GM10266 (cell line): ENCODE measurements at regions not wholly inside any gene's neighbourhood (a gene's known extent, or its start where the extent isn't known, plus 50 kb on each side); places are given as distances from the start of the nearest gene placed in this dataset.

Experiments used
- DNase-seq: peaks from one replicate; pipeline ENCODE4 v3.0.0; 2012; ENCODE audit errors: extremely low spot score
- CTCF ChIP-seq: IDR thresholded peaks from 2 replicates; pipeline ENCODE4 v1.5.1; 2012; ENCODE audit warnings: mild to moderate bottlenecking, low read depth; ENCODE audit not compliant: control insufficient read depth, insufficient read depth; ENCODE audit errors: missing control alignments

DNA sequence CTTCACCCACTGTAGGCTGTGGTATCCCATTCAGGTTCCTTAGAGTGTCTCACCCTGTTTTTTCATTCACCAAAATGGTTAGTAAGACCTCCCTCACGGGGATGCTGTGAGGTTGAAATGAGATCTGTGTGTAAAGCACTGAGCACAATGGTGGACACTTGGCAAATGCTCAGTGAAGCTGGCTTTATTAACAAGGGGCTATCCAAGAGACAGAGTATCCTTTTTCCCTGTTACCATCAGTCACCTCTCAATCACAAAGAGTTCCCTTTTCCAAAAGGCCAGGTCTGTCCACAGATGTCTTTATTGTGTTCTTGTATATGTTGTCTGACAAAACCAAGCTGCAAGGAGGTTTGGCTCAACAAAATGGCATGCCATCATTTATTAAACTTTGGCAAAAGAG is 138.9 kb upstream of the RARB start:
- TF ChIP-seq CTCF, result no peak
- no peak for DNase-seq

- TF ChIP-seq CTCF, result no peak
- DNase-seq, result no peak
Measured at GRCh38 chr3:25289663-25290062, 138.4 kb upstream of the RARB start.

- no peak for TF ChIP-seq CTCF
- no peak for DNase-seq
Measured at GRCh38 chr3:25291481-25291905, 136.6 kb upstream of the RARB start.

GRCh38 chr3:25292036-25292435 is 136.0 kb upstream of the RARB start:
- no peak for DNase-seq
- TF ChIP-seq CTCF, result no peak

- no peak for TF ChIP-seq CTCF
- no peak for DNase-seq
Measured at GRCh38 chr3:25292595-25292994, 135.5 kb upstream of the RARB start.

DNA sequence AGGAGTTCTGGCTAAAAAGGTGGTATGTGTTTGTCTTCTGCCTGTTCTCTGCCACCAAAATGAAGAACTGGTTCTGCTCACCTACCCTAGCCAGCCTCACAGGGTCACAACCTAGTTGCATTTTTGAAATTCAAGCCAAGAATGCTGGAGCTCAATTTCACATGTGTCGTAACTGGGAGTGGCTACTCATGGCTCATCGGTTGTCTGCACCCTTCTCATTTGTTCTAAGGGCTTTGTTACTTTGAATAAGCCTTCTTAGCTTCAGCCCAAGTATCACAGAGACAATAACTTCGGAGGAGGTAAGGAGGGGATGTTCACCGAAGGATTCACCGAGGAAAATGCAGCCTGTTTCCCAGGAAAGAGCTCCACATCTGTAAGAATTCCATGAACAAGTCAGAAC is 134.3 kb upstream of the RARB start:
- TF ChIP-seq CTCF, result no peak
- no peak for DNase-seq

DNA sequence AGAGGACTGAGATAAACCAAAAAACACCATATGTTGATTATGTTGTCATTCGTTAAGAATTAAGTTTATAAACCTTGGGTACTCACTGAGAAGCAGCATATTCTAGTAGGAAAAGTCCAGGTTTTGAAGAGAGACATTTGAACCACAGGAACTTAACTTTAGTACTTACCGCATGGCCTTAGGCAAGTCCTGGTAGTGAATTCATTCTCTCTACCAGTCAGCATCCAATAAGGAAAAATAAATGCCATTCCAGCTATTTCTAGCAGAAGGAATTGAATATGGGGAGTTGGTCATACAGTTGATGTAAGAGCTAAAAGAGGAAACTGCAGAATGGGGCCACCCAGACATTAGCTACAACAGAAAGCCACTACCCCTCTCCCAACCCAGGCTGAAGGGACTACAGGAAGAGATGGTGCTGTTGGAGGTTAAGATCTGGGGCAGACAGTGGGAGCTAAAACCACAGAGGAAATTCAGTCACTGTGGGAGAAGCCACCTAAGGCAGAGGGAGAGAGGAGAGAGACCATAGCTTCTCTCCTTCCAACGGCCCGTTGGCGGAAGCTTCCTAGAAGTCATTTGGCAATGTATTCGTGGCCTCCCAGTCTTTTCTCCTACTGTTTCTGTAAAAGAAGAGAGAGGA is 133.8 kb upstream of the RARB start:
- no peak for DNase-seq
- TF ChIP-seq CTCF, result no peak
